IMR-90 (cell line): ENCODE measurements at regions not wholly inside any gene's neighbourhood (a gene's known extent, or its start where the extent isn't known, plus 50 kb on each side); places are given as distances from the start of the nearest gene placed in this dataset.

Source experiments
- ATAC-seq: fragments of 200-7000 bp; cut with Tn5 transposase; 2 replicates; pipeline ENCODE4 v1.9.1; 2020; ENCODE audit warnings: low read depth, mild to moderate bottlenecking, moderate library complexity
- BruUV-seq: library from RNA; stranded (reverse); fragments of 400-500 nt; replicated peaks from 2 replicates; lab custom pipeline; 2021; lab: Mats Ljungman, UMichigan
- CTCF ChIA-PET: fragments of 300-600 bp; formaldehyde crosslinking; extraction: SDS; loops from one replicate; lab custom pipeline; 2021; ENCODE audit warnings: antibody characterized with exemption; lab: Yijun Ruan, JAX
- POLR2A ChIA-PET: fragments of 300-600 bp; sonication (Branson Sonifier 250); formaldehyde crosslinking; loops from one replicate; lab custom pipeline; 2022; ENCODE audit warnings: antibody characterized with exemption; ENCODE audit not compliant: unreplicated experiment; lab: Charles Lee
- DNase-seq: peaks from one replicate; pipeline ENCODE4 v3.0.0; 2013
- H2AFZ ChIP-seq: replicated peaks from 2 replicates; pipeline ENCODE3; 2013; ENCODE audit warnings: low read length, mild to moderate bottlenecking; ENCODE audit not compliant: poor library complexity
- H2AK5ac ChIP-seq: 2 replicates; pipeline ENCODE4 v1.6.1; 2013; ENCODE audit warnings: low read depth, low read length, inconsistent platforms
- H2AK9ac ChIP-seq: replicated peaks from 2 replicates; pipeline ENCODE3; 2013; ENCODE audit warnings: mild to moderate bottlenecking, low read depth, low read length, moderate library complexity; ENCODE audit not compliant: poor library complexity
- H2BK120ac ChIP-seq: 2 replicates; pipeline ENCODE4 v1.6.1; 2013; ENCODE audit warnings: low read depth, low read length, inconsistent platforms
- H2BK15ac ChIP-seq: 3 replicates; pipeline ENCODE4 v1.6.1; 2013; ENCODE audit warnings: low read depth, low read length, inconsistent platforms
- H2BK20ac ChIP-seq: 2 replicates; pipeline ENCODE4 v1.6.1; 2013; ENCODE audit warnings: low read depth, mild to moderate bottlenecking, inconsistent platforms, low read length, moderate library complexity
- H2BK5ac ChIP-seq: 2 replicates; pipeline ENCODE4 v1.6.1; 2013; ENCODE audit warnings: mild to moderate bottlenecking, low read depth, low read length, inconsistent platforms; ENCODE audit not compliant: poor library complexity, severe bottlenecking
- H3K14ac ChIP-seq: replicated peaks from 2 replicates; pipeline ENCODE4 v1.6.1; 2013; ENCODE audit warnings: low read depth, low read length, inconsistent platforms
- H3K18ac ChIP-seq: 2 replicates; pipeline ENCODE4 v1.6.1; 2013; ENCODE audit warnings: low read depth, low read length, control low read depth
- H3K23ac ChIP-seq: 2 replicates; pipeline ENCODE4 v1.6.1; 2013; ENCODE audit warnings: low read depth, low read length, inconsistent platforms
- H3K27ac ChIP-seq: 2 replicates; pipeline ENCODE4 v1.5.1; 2013; ENCODE audit warnings: mild to moderate bottlenecking, control low read depth, low read length; ENCODE audit not compliant: insufficient read depth
- H3K27me3 ChIP-seq: 2 replicates; pipeline ENCODE4 v1.6.1; 2013; ENCODE audit warnings: low read length; ENCODE audit not compliant: control insufficient read depth, insufficient read depth
- H3K36me3 ChIP-seq: 2 replicates; pipeline ENCODE4 v1.6.1; 2013; ENCODE audit warnings: low read length, mixed read lengths; ENCODE audit not compliant: control insufficient read depth, insufficient read depth
- H3K4ac ChIP-seq: 2 replicates; pipeline ENCODE4 v1.6.1; 2013; ENCODE audit warnings: low read depth, low read length, inconsistent platforms
- H3K4me1 ChIP-seq: 2 replicates; pipeline ENCODE4 v1.6.1; 2013; ENCODE audit warnings: low read length, mixed read lengths; ENCODE audit not compliant: control insufficient read depth, insufficient read depth
- H3K4me2 ChIP-seq: 2 replicates; pipeline ENCODE4 v1.6.1; 2013; ENCODE audit warnings: low read depth, mild to moderate bottlenecking, control low read depth, low read length, moderate library complexity
- H3K4me3 ChIP-seq: 2 replicates; pipeline ENCODE4 v1.5.1; 2013; ENCODE audit warnings: low read depth, mild to moderate bottlenecking, control low read depth, low read length, moderate library complexity; ENCODE audit not compliant: insufficient read depth
- H3K56ac ChIP-seq: 2 replicates; pipeline ENCODE4 v1.6.1; 2013; ENCODE audit warnings: low read length, inconsistent platforms; ENCODE audit not compliant: insufficient read depth; ENCODE audit errors: extremely low read depth
- H3K79me1 ChIP-seq, 2 experiments: 2 replicates each; pipeline ENCODE4 v1.6.1; 2013; ENCODE audit warnings: low read length in 2 of 2, inconsistent platforms in 1 of 2, low read depth in 1 of 2
- H3K9ac ChIP-seq: 2 replicates; pipeline ENCODE4 v1.6.1; 2013; ENCODE audit warnings: low read depth, low read length, control low read depth
- H3K9me1 ChIP-seq: 2 replicates; pipeline ENCODE4 v1.6.1; 2013; ENCODE audit warnings: low read length, inconsistent platforms; ENCODE audit not compliant: insufficient read depth
- H3K9me3 ChIP-seq: 2 replicates; pipeline ENCODE4 v1.6.1; 2013; ENCODE audit warnings: low read length; ENCODE audit not compliant: control insufficient read depth, insufficient read depth
- H4K20me1 ChIP-seq: 2 replicates; pipeline ENCODE4 v1.6.1; 2013; ENCODE audit warnings: low read length, inconsistent platforms; ENCODE audit not compliant: insufficient read depth
- H4K5ac ChIP-seq: 2 replicates; pipeline ENCODE4 v1.6.1; 2013; ENCODE audit warnings: mild to moderate bottlenecking, low read depth, low read length, control low read depth
- H4K8ac ChIP-seq, 2 experiments: 2 replicates each; pipeline ENCODE4 v1.6.1; 2013; ENCODE audit warnings: low read depth in 2 of 2, low read length in 2 of 2, control low read depth in 1 of 2, inconsistent platforms in 1 of 2
- H4K91ac ChIP-seq: 2 replicates; pipeline ENCODE4 v1.6.1; 2013; ENCODE audit warnings: low read depth, low read length, inconsistent platforms; ENCODE audit not compliant: insufficient read depth
- BHLHE40 ChIP-seq: fragments of 150-350 bp; IDR thresholded peaks from 2 replicates; pipeline ENCODE4 v1.6.1; 2016; ENCODE audit warnings: mild to moderate bottlenecking, low read depth, low read length
- CEBPB ChIP-seq: IDR thresholded peaks from 2 replicates; pipeline ENCODE4 v1.6.1; 2012; ENCODE audit warnings: low read depth, low read length, improper control_type of control experiment
- CHD1 ChIP-seq: IDR thresholded peaks from 2 replicates; pipeline ENCODE4 v1.6.1; 2012; ENCODE audit warnings: low read depth, low read length, improper control_type of control experiment
- MAZ ChIP-seq: IDR thresholded peaks from 2 replicates; pipeline ENCODE4 v1.6.1; 2012; ENCODE audit warnings: low read depth, mild to moderate bottlenecking, low read length, improper control_type of control experiment, moderate library complexity, borderline replicate concordance
- MXI1 ChIP-seq: IDR thresholded peaks from 2 replicates; pipeline ENCODE4 v1.6.1; 2012; ENCODE audit warnings: low read depth, mild to moderate bottlenecking, low read length, moderate library complexity, borderline replicate concordance
- POLR2A ChIP-seq: IDR thresholded peaks from 2 replicates; pipeline ENCODE4 v1.6.1; 2012; ENCODE audit warnings: mild to moderate bottlenecking, low read depth, low read length
- RCOR1 ChIP-seq: IDR thresholded peaks from 2 replicates; pipeline ENCODE4 v1.6.1; 2012; ENCODE audit warnings: mild to moderate bottlenecking, low read length, improper control_type of control experiment; ENCODE audit not compliant: insufficient replicate concordance
- SMC3 ChIP-seq: fragments of 150-350 bp; IDR thresholded peaks from 2 replicates; pipeline ENCODE4 v1.6.1; 2016; ENCODE audit warnings: low read depth, mild to moderate bottlenecking, antibody characterized with exemption, low read length, moderate library complexity
- WGBS, 2 experiments: methylation state at CpG; one replicate each; pipeline versions ENCODE4 v1.1.5 to v1.1.7; 2013; ENCODE audit warnings: missing lambda C conversion rate in 2 of 2; ENCODE audit not compliant: insufficient read length in 1 of 2; ENCODE audit errors: extremely low coverage in 2 of 2; 5-methylcytosine and 5-hydroxymethylcytosine counted together
- dilution Hi-C: fragments of 300-500 bp; cut with HindIII; formaldehyde crosslinking; loops from one replicate; pipeline ENCODE4 v1.14.3; 2018; ENCODE audit warnings: low sequenced_read_pairs; ENCODE audit not compliant: unreplicated experiment
- in situ Hi-C: fragments of 300-500 bp; cut with MboI; formaldehyde crosslinking; loops from 3 replicates; pipeline ENCODE4 v1.14.3; 2019; ENCODE audit warnings: low sequenced_read_pairs, inconsistent platforms, mixed read lengths
- intact Hi-C: fragments of 100-400 bp; cut with micrococcal nuclease; formaldehyde crosslinking; loops from 2 replicates; pipeline ENCODE4 v1.10.0; 2022
- TF ChIP-seq, protein P1 (sequence below): fragments of 150-350 bp; IDR thresholded peaks from 2 replicates; pipeline ENCODE4 v1.6.1; 2016; ENCODE audit warnings: low read depth, mild to moderate bottlenecking, low read length, moderate library complexity, borderline replicate concordance
- TF ChIP-seq, protein P2 (sequence below): fragments of 150-350 bp; IDR thresholded peaks from 2 replicates; pipeline ENCODE4 v1.6.1; 2017; ENCODE audit warnings: mild to moderate bottlenecking, antibody characterized with exemption, low read length, low read depth
- TF ChIP-seq, protein P3 (sequence below): conservative IDR thresholded peaks from 2 replicates; pipeline ENCODE4 v1.5.1; 2012; ENCODE audit warnings: mild to moderate bottlenecking, low read depth, low read length, improper control_type of control experiment

DNA sequence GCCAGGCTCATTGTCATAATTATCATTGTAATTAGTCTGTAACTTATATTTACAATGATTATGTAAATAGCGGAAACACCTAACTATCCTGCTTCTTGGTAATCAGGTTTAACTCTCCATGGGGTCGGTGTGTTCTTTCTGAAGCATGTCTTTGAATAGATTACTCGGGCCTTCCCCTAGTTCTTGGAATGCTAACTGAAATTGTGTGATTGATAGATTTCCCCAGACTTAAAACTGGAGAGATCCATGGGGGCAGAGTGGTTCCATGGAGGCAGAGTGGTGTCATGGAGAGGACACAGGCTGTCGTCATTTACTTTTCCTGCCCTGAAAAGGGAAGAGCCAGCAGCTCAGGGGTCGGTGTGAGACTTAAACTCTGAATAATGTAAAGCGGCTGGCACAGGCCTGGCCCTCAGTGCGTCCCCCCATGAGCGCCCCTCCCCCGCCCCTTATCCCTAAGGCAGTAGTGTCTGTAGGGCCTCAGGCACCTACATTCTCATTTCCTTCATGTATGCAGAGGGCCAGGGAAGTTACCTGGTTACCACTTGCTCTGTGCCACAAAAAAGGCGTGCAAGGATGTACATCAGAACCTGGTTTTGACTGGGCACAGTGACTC is 225.1 kb downstream of the TM9SF2 start:
- Histone ChIP-seq H4K20me1 (no peaks in the 10 kb centered on the region), H3K36me3 (no peaks in the 10 kb centered on the region), H2BK5ac (no peak overlapping the region), H3K4me3 (no peak overlapping the region), H3K23ac (no peak overlapping the region), H2AFZ (no peak overlapping the region), H3K9me3 (no peaks in the 10 kb centered on the region), H2AK5ac (no peak overlapping the region), H3K79me1 (no peaks in the 10 kb centered on the region), H4K5ac (no peak overlapping the region), H2AK9ac (no peak overlapping the region), H3K14ac (no peak overlapping the region), H3K18ac (no peak overlapping the region), H3K9me1 (no peaks in the 10 kb centered on the region), H3K4ac (no peak overlapping the region), H3K56ac (no peak overlapping the region), H3K4me2 (no peak overlapping the region), H3K27me3 (peaks cover 4% of the 10 kb centered on the region), H2BK20ac (no peak overlapping the region), H3K4me1 (no peaks in the 10 kb centered on the region), H4K8ac (no peak overlapping the region), H3K27ac (no peak overlapping the region), H2BK120ac (no peak overlapping the region), H2BK15ac (no peak overlapping the region), H4K91ac (no peak overlapping the region), H3K9ac (no peak overlapping the region)
- in situ Hi-C loops: no loop called here
- POLR2A ChIA-PET: no interaction called here
- WGBS, 2 experiments: 83% methylated on average over 1 of the region's 10 CpGs; no CpG with 5 or more reads in 1 of the 2 experiments
- CTCF ChIA-PET: no interaction called here
- BruUV-seq: no TSS peak
- ATAC-seq (no peak), DNase-seq (no peak)
- TF ChIP-seq, protein P1, sequence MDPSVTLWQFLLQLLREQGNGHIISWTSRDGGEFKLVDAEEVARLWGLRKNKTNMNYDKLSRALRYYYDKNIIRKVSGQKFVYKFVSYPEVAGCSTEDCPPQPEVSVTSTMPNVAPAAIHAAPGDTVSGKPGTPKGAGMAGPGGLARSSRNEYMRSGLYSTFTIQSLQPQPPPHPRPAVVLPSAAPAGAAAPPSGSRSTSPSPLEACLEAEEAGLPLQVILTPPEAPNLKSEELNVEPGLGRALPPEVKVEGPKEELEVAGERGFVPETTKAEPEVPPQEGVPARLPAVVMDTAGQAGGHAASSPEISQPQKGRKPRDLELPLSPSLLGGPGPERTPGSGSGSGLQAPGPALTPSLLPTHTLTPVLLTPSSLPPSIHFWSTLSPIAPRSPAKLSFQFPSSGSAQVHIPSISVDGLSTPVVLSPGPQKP: no peak
- TF ChIP-seq BHLHE40 (no peak), MAZ (no peak), RCOR1 (no peak), MXI1 (no peak), CHD1 (no peak), SMC3 (no peak), CEBPB (no peak), POLR2A (no peak)
- TF ChIP-seq, protein P2, sequence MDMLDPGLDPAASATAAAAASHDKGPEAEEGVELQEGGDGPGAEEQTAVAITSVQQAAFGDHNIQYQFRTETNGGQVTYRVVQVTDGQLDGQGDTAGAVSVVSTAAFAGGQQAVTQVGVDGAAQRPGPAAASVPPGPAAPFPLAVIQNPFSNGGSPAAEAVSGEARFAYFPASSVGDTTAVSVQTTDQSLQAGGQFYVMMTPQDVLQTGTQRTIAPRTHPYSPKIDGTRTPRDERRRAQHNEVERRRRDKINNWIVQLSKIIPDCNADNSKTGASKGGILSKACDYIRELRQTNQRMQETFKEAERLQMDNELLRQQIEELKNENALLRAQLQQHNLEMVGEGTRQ: no peak
- TF ChIP-seq, protein P3, sequence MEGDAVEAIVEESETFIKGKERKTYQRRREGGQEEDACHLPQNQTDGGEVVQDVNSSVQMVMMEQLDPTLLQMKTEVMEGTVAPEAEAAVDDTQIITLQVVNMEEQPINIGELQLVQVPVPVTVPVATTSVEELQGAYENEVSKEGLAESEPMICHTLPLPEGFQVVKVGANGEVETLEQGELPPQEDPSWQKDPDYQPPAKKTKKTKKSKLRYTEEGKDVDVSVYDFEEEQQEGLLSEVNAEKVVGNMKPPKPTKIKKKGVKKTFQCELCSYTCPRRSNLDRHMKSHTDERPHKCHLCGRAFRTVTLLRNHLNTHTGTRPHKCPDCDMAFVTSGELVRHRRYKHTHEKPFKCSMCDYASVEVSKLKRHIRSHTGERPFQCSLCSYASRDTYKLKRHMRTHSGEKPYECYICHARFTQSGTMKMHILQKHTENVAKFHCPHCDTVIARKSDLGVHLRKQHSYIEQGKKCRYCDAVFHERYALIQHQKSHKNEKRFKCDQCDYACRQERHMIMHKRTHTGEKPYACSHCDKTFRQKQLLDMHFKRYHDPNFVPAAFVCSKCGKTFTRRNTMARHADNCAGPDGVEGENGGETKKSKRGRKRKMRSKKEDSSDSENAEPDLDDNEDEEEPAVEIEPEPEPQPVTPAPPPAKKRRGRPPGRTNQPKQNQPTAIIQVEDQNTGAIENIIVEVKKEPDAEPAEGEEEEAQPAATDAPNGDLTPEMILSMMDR: no peak
- dilution Hi-C loops: no loop called here
- intact Hi-C loops: no loop called here
